ENCODE measurements at regions not wholly inside any gene's neighbourhood (a gene's known extent, or its start where the extent isn't known, plus 50 kb on each side); places are given as distances from the start of the nearest gene placed in this dataset.

DNA sequence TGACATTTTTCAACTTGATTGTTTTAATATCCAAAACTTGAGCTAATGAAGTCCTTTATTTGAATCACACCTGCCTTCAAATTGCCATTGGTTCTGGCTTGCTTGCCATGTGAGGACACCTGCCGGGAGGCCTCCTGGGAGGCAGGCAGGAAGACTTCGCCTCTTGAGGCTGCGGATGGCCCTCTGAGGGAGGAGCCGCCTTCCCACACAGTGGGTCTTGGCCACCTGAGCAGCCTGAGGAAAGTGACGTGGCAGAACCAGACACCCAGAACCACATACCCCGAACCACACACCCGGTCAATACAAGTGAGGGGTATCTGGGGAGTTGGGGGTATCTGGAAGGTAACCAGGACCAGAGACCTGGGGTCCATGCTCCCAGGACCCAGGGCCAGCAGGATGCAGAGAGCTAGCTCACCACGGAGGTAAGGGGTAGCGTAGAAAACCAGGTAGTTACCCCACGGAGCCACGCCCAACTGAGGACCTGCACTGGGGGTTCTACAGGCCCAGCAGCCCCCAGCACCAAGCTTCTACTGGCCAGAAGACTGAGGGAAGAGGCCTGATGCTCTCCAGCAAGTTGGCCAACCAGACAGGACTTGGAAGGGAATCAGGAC lies 300.5 kb downstream of the TCERG1L start:
- Mint-ChIP-seq H3K27me3 (no peaks in the 10 kb centered on the region), H3K27ac (no peak overlapping the region), H3K9me3 (peaks cover 0 to under 1% of the 10 kb centered on the region in 2 donors), H3K4me1 (no peaks in the 10 kb centered on the region), H3K4me3 (no peak overlapping the region)
- no peak for DNase-seq
- no peak for ATAC-seq

DNA sequence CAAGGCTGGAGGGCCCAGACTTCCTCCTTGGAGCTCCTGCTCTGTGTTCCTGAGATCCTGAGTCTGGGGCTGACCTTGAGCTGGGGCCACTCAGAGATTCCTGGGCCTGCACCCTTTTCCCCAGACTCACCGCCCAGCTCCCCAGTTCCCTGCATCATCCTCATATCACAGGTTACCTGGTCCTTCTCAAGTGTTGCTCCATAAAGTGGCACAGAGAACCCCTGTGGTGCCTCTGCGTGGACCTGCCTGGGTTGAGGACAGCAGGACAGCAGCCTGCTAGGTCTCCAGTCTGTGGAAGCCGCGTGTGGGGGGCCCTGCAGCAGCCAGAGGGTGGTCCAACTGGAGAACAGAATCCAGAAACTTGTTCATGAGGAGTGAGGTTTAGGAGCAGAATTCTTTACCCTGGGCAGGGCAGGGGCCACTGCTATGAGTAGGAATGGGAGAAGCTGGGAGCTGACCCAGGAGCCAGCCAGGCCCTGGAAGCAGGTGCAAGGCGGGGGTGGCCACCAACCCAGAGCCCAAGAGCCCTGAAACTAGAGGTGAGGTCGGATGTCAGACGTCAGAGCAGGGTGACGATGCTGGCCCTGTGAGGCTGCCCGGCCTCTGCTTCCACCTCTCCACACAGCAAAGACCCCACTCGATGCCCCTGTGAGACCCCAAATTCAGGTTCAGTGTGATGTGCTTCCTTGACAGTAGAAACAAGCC lies 299.4 kb downstream of the TCERG1L start:
- no peak for DNase-seq
- H3K4me3 Mint-ChIP-seq = no peak overlapping the region
- H3K9me3 Mint-ChIP-seq = no peaks in the 10 kb centered on the region
- H3K27me3 Mint-ChIP-seq = no peaks in the 10 kb centered on the region
- no peak for ATAC-seq
- no peaks in the 10 kb centered on the region for H3K4me1 Mint-ChIP-seq
- no peak overlapping the region for H3K27ac Mint-ChIP-seq

DNA sequence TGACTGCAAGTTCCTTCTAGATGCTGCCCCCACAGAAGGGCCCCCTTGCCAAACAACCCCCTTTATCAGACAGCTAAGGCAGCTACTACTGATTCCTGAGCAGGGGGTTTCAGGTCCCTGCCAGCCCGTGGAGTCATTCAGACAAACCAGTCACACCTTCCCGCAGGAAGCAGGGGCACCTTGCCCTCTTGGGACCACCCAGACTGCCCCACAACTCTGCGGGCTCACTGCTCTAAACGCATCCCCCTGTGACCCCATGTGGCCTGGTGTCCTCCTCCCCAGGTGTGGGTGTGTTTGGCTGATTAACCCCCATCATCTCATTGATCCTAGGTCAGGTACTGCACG lies 298.9 kb downstream of the TCERG1L start:
- Mint-ChIP-seq H3K4me3 (no peak overlapping the region), H3K9me3 (no peaks in the 10 kb centered on the region), H3K27ac (no peak overlapping the region), H3K4me1 (no peaks in the 10 kb centered on the region), H3K27me3 (no peaks in the 10 kb centered on the region)
- DNase-seq (no peak), ATAC-seq (no peak)

DNA sequence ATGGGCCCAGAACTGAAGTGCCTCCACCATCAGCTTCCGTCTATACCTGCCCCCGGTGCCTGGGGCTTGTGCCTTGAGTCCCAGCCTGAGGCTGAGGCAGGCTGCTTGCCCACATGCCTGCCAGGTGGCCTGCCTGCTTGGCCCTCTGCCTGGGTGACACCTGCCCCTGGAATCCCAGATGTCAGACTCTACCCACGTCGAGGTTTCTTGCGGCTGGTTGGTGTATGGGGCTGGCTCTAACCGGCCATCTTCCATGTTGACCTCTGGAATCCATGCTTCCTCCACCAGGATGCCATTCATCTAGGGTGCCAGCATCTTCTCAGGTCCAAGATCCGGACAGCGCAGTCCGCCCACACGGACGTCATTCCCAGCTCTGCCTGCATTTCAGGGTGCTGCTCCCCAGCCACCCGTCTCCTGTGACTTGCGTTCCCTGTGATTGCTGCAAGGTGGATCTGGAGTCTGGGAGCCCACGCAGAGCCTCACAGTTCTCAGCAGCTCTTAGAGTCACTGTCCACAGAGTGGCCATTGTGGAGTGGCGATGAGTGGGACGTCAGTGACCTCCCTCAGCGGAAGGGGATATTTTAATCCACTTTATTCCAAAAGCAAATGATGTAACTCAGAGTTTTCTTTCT lies 298.1 kb downstream of the TCERG1L start:
- Mint-ChIP-seq H3K27me3 (no peaks in the 10 kb centered on the region), H3K9me3 (no peaks in the 10 kb centered on the region), H3K4me1 (no peaks in the 10 kb centered on the region), H3K4me3 (no peak overlapping the region), H3K27ac (no peak overlapping the region)
- DNase-seq (no peak), ATAC-seq (no peak)

DNA sequence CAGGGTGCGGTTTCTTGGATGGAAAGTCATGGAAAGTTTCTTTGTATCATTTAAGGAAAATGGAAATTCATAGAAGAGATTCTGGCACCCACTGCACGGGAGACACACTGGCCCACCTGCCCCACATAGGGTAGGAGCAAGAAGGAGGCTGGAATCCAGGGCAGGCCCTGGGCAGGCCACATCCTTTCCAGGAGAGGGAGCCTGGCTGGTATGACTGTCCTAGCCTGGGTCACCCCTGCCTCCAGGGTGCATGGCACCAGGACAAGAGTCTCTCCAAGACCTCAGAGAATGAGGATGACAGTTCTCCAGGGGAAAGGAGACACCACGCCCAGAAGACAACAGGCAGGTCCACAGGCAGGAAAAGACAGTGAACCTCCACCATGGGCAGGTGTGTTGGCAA lies 297.2 kb downstream of the TCERG1L start:
- Mint-ChIP-seq H3K27ac (no peak overlapping the region), H3K9me3 (no peaks in the 10 kb centered on the region), H3K27me3 (no peaks in the 10 kb centered on the region), H3K4me1 (no peaks in the 10 kb centered on the region), H3K4me3 (no peak overlapping the region)
- ATAC-seq = no peak
- no peak for DNase-seq

DNA sequence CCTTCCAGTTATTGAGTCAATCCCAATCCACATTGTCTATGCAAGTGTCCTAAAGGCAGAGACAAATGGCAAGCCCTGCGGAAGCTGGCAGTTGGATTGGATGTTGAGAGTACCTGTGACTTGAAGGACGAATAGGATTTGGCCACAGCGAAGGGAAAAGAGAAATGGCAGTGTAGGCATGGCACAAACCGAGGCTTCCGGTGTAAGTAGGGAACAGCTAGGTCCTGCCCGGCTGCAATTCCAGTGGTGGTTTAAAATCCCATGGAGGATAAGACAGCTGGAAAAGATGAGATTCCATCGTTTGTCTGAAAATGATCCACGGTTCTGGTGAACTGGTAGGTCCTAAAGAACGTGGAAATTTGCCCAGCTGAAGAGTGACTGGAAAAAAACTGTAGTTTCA lies 296.2 kb downstream of the TCERG1L start:
- no peak for DNase-seq
- no peaks in the 10 kb centered on the region for H3K27me3 Mint-ChIP-seq
- no peak for ATAC-seq
- H3K27ac Mint-ChIP-seq = peak overlapping the region in 1 of 2 donors; percentile 38
- H3K4me1 Mint-ChIP-seq = no peaks in the 10 kb centered on the region
- H3K4me3 Mint-ChIP-seq = no peak overlapping the region
- no peaks in the 10 kb centered on the region for H3K9me3 Mint-ChIP-seq

DNA sequence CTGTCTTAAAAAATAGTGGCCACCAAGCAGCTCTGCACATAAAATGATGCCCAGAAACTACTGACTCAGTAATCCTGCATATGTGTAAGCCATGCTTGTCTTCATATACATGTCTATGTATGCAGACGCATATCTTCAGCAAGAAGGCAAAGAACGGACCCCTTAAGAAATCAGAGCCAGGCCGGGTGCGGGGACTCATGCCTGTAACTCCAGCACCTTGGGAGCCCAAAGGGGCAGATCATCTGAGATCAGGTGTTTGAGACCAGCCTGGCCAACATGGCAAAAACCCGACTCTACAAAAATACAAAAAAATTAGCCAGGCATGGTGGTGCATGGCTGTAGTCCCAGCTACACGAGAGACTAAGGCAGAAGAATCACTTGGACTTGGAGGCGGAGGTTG lies 295.0 kb downstream of the TCERG1L start:
- Mint-ChIP-seq H3K4me3 (no peak overlapping the region), H3K9me3 (no peaks in the 10 kb centered on the region), H3K27ac (no peak overlapping the region), H3K4me1 (no peaks in the 10 kb centered on the region), H3K27me3 (no peaks in the 10 kb centered on the region)
- no peak for ATAC-seq
- no peak for DNase-seq

DNA sequence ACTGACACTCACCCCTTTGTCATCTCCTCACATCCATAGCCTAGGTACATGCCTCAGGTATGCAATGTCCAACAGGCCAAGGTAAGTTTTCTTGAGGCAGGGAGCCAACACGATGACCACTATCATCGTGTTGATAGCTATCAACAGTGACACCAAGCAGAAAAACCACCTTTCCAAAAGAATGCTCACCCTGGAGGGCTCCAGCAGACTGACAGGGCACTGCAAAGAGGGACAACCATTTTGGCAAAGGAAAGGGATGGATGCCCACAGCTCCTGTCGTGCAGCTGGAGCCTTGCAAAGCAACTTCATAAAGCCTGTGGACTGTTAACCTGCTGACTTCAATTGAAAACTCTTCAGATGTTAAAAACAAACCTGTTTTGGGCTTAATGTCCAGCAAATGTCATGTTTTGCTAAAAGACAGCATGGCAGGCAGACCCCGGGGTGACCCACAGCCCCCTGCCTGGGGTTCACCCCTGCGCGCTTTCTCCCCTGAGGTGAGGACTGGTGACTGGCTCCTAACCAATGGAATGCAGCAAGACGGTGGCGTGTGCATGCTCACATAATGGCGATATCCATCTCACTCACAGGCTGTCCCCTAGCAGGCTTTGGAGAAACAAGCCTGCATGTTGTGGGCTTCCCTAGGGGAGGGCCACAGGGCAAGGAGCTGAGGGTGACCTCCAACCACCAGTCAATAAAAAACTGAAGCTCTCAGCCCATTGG lies 293.8 kb downstream of the TCERG1L start:
- Mint-ChIP-seq H3K4me1 (no peaks in the 10 kb centered on the region), H3K4me3 (no peak overlapping the region), H3K27me3 (no peaks in the 10 kb centered on the region), H3K27ac (no peak overlapping the region), H3K9me3 (no peaks in the 10 kb centered on the region)
- no peak for DNase-seq
- ATAC-seq = no peak

DNA sequence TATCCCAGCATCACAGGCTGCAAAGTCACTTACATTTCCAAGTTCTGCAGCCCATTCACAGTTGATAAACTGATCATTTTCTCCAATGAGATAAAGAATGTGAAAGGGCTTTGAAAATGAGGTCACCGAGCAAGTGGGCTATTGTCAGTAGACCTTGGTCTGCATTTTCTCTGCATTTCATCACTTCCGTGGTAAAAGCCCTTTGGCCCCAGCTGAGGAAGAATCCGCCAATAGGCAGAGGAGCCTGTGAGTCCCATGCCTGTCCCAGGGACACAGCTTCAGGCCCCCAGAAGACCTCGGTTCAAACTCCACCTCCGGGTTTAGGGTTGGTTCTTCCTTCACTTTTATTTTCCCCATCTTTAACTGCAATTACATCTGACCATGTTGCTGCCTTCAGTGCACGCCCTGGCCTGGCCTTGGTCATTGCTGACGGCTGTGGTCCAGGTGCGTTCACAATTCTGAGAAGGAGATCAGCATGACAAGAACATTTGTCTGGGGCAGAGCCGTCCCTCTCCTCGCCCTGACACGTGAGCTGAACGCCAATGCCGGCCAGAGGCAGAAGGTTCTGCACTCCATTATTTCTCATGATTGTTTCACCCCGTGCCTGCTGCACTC lies 292.5 kb downstream of the TCERG1L start:
- Mint-ChIP-seq H3K4me1 (no peaks in the 10 kb centered on the region), H3K9me3 (no peaks in the 10 kb centered on the region), H3K4me3 (no peak overlapping the region), H3K27ac (peak overlapping the region in 1 of 2 donors; percentile 58), H3K27me3 (no peaks in the 10 kb centered on the region)
- DNase-seq = no peak
- ATAC-seq = no peak

DNA sequence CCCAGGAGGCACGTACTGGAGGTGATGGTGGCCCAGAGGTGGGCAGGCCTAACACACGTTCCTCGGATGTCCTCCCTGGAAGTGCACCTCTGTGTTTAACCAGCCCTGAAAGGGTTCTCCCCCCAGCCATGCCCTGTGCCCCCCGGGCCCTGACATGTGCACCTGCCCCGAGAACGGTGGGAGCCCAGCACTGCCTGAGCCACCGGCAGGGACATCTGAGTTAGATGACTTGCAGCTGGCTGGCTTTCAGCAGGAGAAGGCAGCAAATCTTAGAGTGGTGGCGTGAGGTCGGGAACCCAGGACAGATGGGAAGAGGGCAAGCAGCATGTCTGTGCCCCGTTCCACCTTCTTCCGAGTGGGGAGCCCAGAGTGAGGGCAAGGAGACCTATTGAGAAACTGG lies 291.8 kb downstream of the TCERG1L start:
- Mint-ChIP-seq H3K27me3 (no peaks in the 10 kb centered on the region), H3K27ac (peak overlapping the region in 1 of 2 donors; percentile 19), H3K9me3 (no peaks in the 10 kb centered on the region), H3K4me1 (no peaks in the 10 kb centered on the region), H3K4me3 (no peak overlapping the region)
- no peak for DNase-seq
- ATAC-seq = peak; percentile 24

DNA sequence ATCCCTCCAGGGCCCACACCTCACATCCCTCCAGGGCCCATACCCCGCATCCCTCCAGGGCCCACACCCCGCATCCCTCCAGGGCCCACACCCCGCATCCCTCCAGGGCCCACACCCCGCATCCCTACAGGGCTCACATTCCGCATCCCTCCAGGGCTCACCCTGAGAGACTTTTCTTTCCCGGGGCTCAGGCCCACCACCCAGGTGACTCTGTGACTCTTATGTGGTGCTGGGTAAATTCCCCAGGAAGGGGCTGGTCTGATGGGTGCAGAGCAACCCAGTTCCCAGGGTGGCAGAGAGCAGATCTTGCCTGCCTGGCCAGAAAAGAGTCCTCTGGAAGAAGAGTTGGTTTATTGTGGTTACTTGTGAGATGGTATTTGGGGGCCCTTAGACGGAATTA lies 290.7 kb downstream of the TCERG1L start:
- H3K4me1 Mint-ChIP-seq = no peaks in the 10 kb centered on the region
- no peaks in the 10 kb centered on the region for H3K27me3 Mint-ChIP-seq
- H3K27ac Mint-ChIP-seq = peak overlapping the region in 1 of 2 donors; percentile 38
- H3K4me3 Mint-ChIP-seq = no peak overlapping the region
- DNase-seq (no peak), ATAC-seq (no peak)
- H3K9me3 Mint-ChIP-seq = no peaks in the 10 kb centered on the region

DNA sequence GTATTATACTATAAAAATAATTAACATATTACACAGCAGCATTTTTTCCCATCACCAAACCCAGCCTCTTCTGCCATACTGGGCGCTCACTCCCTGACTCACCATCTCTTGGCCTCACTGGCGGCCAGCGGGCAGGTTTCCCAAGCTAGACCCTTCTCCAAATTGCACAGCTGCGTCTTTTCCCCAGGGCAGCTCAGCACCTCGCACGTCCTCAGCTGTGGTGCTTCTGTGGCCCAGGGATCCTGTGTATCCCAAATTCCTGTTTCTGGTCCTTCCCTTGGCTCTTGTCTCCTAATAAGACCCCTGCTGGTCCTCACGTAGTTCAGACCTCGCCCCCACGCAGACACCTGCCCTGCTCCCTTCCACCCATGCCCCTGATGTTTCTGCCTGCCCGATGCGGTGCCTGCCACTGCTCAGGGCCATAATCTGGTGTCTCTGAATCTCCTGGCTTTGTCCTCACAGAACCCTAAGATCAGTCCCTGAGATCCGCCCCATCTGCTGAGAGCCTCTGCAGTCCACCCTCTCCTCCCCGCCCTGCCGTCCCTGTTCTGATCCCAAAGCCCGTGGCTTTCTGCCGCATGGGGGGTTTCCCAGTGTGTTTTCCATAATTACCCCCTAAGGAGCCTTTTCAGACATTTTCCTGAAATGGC lies 290.1 kb downstream of the TCERG1L start:
- no peak overlapping the region for H3K4me3 Mint-ChIP-seq
- no peak for DNase-seq
- H3K27ac Mint-ChIP-seq = peak overlapping the region in 1 of 2 donors; percentile 50
- H3K4me1 Mint-ChIP-seq = no peaks in the 10 kb centered on the region
- no peaks in the 10 kb centered on the region for H3K9me3 Mint-ChIP-seq
- no peaks in the 10 kb centered on the region for H3K27me3 Mint-ChIP-seq
- ATAC-seq = no peak

DNA sequence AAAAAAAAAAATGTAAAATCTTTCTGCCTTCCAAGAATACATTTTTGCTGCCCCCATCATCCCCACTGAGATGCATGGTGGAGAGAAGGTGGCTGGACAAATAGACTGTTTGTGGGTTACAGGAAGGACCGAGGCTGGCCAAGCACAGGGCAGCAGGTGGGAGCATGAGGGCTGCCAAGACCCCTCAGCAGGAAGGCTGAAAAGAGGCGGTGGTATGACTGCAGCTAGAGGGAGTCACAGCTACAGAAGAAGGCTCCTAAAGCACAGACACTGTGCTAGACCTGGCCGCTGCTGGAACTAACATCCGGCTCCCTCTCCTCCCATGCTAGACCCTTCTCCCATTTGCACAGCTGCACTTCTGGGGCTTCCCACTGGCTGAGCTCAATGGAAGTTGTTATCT lies 289.6 kb downstream of the TCERG1L start:
- Mint-ChIP-seq H3K4me1 (no peaks in the 10 kb centered on the region), H3K27me3 (no peaks in the 10 kb centered on the region), H3K9me3 (no peaks in the 10 kb centered on the region), H3K4me3 (no peak overlapping the region), H3K27ac (no peak overlapping the region)
- ATAC-seq = no peak
- DNase-seq = no peak

DNA sequence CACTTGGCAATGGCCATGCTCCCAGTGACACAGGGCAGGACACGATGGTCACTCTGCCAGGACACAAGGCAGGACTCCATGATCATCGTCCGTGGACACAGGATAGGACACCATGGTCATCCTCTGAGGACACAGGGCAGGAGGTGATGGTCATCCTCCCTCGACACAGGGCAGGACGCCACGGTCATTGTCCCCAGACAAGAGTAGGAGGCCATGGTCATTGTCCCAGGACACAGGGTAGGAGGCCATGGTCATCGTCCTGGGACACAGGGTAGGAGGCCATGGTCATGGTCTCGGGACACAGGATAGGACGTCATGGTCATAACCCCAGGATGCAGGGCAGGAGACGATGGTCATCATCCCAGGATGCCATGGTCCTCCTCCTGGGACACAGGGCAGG lies 289.2 kb downstream of the TCERG1L start:
- Mint-ChIP-seq H3K9me3 (no peaks in the 10 kb centered on the region), H3K27ac (no peak overlapping the region), H3K27me3 (no peaks in the 10 kb centered on the region), H3K4me3 (no peak overlapping the region), H3K4me1 (no peaks in the 10 kb centered on the region)
- ATAC-seq (no peak), DNase-seq (no peak)

DNA sequence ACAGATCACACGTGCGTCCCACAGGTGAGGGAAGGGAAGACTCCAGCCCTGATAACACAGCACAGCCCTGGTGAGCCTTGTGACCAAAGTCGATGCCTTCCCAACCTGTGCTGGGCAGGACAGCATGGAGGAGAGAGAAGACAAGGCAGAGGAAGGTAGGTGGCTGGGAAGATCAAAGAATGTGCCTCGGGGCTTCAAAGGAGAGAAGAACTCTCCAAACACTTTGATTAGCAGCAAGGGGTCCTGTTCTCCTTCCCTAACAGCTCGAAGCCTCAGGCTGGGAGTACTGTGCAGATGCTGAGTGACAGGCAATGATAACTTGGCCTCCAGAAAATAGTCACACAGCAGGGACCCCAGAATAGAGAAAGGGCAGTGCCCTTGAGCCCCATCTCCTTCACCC lies 288.5 kb downstream of the TCERG1L start:
- no peaks in the 10 kb centered on the region for H3K4me1 Mint-ChIP-seq
- no peak overlapping the region for H3K4me3 Mint-ChIP-seq
- H3K27me3 Mint-ChIP-seq = no peaks in the 10 kb centered on the region
- DNase-seq (no peak), ATAC-seq (no peak)
- H3K27ac Mint-ChIP-seq = no peak overlapping the region
- no peaks in the 10 kb centered on the region for H3K9me3 Mint-ChIP-seq
